ENCODE measurements at regions not wholly inside any gene's neighbourhood (a gene's known extent, or its start where the extent isn't known, plus 50 kb on each side); places are given as distances from the start of the nearest gene placed in this dataset.
"Not testable (repeated sequence)": the region's sequence is repeated elsewhere in the genome, so short reads cannot be mapped to it uniquely, and the experiment has no call there.

DNA sequence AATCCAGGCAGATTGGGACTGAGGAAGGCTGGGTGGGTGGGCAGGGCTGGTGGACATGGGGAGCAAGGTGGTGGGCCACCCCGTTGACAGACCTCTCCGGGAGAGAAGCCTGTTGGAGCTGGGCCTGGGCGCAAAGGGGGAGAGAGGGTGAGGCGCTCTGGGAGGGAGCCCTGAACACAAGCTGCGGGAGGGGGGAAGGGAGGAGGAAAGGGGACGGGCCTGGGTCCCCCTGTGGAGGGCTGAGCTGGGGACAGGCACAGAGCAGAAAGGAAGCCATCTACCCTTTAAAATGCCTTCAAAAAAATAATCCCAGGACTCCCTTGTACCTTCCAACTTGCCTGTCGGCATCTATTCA is 161.8 kb downstream of the PSMG1 start:
- DNase-seq, result no peak

DNA sequence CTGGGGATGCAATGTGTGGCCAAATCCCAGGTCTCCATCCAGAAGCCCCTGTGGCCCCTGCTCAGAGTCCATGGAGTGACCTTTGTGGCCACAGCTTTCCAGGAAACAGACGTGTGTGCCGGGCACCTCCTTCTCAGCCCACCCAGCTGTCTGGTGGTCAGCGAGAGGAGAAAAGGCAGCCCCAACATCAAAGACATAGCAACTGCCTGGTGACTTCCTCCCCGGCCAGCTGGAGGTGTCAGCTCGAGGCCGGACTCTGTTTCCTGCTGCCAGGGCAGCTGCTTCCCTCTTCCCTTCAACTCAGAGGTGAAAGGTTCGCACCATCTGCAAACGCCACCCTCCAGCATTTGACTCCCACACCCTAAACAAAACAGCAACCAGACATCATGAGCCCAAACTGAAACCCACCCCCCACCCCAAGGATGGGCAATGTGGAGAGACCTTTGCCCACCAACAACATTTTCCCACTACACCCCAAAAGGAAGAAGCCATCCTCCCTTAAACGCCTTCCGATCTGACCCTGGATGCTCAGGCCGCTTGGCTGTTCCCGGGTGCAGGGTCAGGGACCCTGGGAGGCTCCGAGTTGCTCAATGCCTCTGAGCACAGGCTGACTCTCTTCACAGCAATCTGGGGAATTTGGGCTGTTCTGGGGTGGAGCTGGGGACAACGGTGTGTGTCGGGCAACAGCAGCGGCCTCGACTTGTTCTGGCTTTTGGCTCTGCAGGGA is 162.3 kb downstream of the PSMG1 start:
- no peak for DNase-seq

DNA sequence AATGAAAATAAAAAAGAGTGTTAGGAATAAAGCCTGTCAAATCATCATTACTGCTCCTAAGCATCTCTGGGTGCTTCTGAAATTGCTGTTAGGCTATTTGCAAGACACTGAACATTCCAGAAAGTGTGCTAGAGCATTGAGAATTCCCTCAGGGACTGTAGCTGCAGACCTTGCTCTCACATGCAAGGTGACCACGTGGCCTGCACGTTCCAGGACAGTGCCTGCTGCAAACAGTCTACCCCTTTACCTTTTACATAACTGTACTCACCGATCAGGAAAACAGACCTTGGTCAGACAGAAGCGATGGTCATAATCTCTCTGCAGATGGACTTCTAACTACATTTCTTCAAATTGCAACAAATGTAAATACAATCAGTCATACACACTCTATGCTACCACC is 164.5 kb downstream of the PSMG1 start:
- no peak for DNase-seq

DNA sequence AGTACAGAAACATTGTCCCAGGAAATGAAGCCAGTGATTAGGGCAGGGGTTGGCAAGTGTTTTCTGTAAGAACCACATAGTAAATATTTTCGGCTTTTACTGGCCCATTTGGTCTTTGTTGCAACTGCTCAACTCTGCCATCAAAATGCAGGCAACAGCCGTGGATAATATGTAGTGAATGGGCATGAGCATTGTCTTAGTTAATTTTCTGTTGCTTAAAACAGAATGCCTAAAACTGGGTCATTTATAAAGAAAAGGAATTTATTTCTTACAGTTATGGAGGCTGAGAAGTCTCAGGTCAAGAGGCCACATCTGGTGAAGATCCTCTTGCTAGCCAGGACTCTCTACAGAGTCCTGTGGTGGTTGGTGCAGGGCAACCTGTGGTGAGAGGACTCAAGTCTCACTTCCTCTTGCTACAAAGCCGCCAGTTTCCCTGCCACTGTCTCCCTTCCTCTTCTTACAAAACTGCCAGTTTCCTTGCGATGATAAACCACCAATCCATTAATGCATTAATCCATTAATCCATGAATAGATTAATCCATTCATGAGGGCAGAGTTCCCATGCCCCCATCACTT is 166.4 kb downstream of the PSMG1 start:
- DNase-seq, result no peak

DNA sequence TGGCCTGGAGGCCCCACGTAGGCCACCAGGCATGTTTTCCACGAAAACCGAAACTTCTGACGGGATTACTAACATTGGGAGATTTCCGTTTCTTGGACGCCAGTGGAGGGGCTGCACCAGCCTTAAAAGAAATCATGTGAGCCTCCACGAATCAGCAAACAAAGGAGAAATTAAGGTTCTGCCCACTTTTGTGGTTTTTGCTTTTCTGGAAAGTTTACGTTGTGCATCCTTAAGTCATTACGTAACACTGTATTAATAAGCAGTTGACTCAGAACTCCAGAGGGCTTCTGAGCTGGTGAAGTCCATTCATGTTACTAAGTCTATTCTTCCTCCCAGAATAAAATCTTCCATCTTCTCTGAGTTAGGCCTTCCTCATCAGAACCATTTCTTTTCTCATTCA is 168.5 kb downstream of the PSMG1 start:
- no peak for DNase-seq

DNA sequence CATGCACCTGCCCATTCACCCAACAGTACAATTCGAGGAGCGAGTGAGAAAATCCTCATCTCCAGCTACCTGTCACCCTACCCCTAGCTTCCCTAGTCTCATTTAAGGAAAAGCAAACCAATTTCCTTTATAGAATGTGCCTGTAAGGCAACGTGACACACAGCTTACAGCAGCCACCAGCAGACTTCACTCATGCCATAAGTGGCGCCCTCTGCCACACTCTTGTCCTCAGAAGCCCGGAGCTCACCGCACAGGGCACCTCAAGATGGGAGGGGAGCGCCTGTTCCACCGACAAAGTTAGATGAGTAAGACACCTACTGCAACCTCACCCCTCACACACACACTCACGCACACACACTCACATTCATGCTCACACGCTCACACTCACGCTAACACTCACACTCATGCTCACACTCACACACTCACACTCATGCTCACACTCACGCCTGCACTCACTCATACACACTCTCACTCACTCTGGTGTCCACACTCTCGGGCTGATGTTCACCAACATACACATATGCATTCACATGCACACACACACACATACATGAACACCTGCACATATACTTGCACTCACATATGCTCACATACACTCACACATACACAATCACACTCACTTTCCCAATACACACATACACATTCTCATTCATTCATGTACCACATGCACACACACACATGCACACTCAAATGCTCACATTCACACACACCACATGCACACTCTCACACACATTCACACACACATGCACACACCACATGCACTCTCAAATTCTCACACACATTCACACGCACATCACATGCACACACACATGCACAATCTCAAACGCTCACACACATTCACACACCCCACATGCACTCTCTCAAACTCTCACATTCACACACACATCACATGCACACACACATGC is 170.7 kb downstream of the PSMG1 start:
- no peak for DNase-seq

DNA sequence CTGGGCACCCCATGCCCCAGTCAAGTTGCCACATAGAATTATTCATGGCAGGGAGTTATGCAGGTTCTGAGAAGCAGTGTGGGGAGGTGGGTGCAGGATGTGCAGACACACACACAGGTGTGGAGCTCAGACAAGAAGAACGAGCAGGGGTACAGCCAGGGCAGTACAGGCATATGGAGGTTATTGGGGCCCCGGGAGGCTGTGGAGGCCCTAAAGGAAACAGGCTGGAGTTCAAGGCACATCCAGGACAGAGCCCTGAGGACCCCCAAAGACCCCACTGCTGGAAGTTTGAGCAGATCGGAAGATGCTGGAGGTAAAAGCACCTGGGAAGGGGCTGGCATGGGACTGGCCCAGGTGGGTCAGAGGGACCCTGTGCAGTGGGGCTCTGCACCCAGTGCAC is 171.3 kb downstream of the PSMG1 start:
- DNase-seq, result no peak

DNA sequence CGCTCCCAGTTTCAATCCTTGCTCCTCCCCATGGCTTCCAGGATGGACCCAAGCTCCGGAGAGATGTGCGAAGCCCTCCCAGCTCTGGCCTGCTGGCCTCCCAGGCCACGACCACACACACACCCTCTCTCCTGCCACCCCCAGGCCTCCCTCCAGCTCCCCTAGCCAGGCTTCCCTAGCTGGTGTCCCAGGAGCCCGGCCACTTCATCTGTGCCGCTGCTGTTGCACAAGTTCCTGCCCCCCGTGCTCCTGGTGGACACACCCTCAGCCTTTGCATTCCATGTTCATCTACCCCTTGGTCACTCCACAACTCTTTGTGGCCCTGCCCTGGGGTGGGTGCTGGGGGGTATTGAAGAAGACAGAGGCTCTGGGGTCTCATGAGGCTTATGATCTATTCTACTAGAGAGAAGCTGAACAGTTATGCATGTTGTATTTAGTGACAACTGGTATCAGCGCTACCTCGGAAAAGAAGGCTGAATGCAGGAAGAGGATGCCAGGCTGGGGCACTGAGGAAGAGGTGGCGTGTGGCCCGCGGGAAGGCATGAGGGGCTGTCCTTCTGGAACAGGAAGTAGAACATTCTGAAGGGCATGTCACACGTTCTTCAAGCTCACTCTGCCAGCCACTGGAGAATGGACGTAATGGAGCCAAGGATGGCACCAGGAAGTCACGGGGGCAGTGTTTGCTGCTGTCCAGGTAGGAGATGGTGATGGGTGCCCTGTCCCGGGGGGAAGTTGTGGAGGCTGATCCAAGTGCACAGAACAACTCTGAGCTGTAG is 172.4 kb downstream of the PSMG1 start:
- no peak for DNase-seq

DNA sequence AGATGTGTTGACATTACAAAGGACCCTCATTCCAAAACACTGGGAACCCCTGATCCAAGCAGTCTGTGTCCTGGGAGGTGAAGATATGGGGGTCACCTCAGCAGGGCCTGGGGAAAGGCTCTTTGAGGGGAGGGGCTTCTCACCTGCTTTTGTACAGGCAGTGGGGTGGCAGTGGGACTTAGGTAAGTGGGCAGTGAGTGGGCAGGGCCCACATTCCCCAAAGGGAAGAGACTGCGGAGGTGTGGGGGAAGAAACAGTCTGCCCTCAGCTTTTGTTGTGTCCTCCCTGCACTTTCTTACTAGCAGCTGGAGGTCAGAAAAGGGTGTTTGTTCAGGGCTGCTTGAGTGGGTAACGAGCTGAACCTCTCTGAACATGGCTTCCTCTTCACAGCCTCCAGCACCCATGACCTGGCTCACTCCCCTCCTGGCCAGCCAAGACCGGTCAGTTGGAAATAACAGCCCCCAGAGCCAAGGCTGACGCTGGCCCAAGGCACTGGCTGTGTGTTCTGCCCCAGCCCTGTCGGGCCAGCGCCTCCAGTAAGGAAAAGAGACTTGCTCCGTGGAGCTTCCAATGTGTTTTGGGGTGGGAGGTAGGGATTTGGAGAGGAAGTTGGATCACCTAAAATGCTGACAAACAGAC is 173.5 kb downstream of the PSMG1 start:
- DNase-seq, result no peak

DNA sequence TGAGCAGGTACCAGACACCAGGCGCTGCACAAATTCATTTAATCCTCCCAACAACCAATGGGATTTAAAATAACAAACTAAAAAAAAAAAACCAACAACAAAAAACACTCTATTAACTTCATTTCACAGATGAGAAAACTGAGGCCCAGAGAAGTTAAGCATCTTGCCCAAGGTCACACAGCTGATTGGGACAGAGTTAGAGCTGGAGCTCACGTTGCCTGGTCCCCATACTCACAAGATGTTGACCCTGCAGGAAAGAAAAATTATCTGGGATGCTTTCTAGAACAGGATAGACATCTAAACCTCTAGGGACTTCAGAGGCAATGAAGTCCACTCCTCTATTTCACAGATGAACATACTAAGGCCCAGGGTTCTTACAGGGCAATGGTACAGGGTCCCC is 175.3 kb downstream of the PSMG1 start:
- DNase-seq, result no peak

DNA sequence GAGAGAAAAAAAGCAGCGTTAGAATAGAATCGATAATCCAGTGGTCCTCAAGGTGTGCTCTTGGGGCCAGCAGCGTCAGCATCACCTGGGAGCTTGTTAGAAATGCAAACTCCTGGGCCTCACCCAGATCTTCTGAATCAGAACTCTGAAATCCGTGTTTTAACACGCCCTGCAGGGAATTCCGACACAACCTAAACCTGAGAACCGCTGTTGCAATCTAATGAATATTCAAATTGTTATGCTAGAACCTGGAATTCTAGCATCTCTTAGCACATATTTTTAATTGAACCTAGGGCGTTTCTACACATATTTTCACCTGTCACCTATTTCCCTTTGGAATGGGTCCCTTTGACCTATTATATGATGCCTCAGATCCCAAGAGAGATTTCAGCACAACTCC is 175.7 kb downstream of the PSMG1 start:
- no peak for DNase-seq

DNA sequence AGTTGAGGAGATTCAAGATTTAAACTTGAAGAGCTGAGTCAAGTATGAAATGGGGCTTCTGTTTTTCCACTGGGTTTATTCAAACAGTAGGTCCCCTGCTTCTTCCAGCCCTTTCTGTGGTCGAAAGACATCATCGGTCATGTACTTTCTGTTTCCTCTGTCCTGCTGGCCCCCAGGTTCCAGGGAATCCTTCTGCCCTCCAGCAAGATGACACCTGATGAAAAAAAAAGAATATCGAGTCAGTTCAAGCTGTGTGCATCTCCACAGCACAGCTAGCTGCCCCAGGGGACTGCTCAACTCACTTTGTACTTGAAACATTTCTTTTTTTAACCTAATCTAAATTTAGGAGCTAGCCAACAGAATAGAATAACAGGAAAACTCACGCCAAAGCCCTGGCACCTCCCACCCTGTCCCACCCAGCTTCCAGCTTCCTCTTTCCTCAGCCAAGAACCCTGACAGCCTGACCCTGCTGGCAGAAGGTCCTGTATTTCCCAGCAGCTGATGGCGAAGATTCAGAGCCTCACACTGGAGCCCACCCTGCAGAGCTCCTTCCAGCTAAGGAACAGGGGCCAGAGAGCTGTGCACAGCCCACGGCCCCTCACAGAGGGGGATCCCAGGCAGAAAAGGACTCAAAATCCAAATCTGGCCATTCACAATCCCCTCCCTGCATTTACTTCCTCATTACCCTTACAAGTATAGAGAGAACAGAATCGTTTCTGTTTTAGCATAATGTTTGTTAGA is 176.5 kb downstream of the PSMG1 start:
- DNase-seq, result no peak

DNA sequence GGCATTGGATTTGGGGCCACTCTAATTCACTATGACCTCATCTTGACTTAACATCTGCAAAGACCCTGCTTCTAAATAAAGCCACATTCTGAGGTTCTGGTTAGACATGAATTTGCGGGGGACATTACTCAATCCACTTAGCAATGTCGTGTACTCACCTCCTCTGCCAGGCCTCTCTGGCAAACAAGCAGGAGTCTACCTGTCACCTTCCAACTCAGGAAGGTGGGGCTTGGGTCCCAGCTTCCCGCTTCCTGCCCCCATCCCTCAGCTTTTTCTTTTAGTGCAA is 177.8 kb downstream of the PSMG1 start:
- no peak for DNase-seq

DNA sequence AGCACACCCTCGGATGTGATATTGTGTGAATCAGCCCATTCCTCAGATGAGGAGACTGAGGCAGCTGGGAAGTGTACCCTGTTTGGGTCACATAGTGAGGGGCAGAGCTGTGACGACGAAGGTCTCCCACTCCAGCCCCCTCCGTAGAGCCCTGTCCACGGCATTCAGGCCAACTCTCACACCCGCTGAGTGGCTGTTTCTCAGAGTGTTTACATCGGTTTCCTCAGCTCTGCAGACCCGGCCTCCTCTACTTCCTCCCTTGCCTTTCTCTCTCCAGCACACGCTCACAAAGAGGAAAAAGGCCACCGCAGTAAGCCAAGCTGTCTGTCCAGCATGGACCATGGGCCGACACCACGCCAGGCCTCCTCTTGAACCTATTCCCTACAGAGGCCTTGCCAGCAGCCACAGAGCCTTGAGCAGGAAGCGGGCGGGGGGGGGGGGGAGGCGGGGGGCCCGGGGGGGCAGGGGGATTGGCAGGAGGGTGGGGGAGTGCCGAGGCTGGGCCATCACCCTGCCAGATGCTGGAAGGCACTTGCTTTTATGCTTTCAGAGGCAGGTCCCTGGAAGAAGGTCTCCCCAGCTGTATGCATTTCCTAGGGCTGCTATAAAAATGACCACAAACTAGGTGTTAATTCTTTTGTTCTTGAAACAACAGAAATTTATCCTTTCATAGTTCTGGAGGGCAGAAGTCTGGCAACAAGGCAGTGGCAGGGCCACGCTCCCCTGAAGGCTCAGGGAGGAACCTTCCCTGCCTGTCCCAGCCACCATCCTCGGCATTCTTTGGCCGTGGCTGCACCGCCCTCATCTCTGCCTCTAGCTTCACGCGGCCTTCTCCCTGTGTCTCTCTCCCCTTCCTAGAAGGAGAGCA is 178.4 kb downstream of the PSMG1 start:
- DNase-seq, result no peak

DNA sequence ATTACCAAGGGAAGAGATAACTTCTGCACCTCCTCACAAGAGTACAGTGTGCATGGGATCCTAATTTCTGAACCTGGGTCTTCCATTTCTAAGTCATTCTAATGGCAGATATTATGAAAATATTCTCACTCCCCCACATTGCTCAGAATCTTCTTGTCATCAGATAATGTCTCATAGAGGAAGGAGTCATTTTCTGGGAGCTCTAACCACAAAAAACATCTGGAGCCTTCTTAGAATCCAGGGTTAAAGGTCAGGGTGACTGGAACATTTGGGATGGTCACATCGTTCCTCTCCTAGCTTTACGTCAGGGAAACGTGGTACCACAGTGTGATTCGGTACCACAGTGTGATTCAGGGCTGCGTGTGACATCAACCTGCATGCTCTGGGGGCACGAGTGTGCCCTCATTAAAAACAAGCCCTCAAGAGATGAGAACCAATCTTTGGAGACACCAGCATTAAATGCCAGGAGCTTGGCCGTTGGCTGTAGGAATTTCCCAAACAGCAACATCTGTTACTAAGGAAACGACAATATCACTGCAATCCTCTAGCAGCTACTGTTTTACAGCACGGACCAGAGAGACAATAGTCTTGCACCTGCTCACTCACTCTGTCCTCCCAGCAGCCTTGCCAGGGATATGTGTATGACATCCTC is 179.1 kb downstream of the PSMG1 start:
- no peak for DNase-seq

DNA sequence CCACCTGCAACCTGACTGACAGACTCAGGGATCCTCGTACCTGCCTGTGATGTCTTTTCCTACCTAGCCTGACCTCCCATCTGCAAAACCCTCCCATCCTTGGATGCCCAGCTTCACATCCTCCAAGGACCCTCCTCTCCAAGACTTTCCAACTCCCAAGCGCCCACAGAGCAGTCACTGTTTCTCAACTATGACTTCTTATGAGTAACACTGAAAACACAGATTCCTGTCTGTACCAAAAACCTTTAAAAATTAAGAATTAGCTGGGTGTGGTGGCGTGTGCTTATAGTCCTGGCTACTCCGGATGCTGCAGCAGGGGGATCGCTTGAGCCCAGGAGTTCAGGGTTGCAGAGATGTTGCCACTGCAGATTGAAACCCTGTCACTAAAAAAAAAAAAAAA is 181.9 kb downstream of the PSMG1 start:
- no peak for DNase-seq

DNA sequence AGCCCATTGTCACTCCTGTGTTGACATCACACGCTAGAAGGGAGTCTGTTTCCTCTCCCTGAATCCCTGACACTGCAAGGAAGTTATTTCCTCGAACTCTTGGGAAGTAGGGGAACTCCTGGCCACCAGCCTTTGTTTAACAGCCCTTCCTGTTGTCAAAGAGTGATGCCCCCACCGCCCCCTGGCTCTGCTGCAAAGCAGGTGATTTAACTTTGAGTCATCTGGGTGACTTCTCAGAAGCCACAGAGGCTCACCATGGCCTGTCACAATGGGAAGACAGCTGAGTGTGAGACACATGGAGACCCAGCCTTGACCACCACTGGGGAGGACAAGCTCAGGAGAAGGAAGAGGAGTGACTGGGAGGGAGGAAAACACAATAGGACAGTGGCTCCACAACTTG is 182.8 kb downstream of the PSMG1 start:
- DNase-seq, result no peak

DNA sequence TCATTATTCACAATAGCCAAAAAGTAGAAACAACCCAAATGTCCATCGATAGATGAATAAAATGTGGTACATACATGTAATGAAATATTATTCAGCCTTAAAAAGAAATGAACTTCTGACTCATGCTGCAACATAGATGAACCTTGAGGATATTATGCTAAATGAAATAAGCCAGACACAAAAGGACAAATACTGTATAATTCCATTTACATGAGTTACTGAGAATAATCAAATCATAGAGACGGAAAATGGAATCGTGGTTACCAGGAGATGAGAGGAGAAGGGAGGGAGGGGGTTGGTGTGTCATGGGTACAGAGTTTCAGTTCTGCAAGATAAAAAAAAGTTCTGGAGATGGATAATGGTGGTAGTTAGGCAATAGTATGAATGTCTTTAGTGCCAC is 184.1 kb downstream of the PSMG1 start:
- no peak for DNase-seq

DNA sequence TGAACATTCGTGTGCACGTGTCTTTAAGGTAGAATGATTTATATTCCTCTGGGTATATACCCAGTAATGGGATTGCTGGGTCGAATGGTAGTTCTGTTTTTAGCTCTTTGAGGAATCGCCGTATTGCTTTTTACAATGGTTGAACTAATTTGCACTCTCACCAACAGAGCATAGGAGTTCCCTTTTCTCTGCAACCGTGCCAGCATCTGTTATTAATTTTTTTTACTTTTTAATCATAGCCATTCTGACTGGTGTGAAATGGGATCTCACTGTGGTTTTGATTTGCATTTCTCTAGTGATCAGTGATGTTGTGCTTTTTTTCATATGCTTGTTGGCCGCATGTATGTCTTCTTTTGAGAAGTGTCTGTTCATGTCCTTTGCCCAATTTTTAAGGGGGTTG is 185.0 kb downstream of the PSMG1 start:
- not testable (repeated sequence) for DNase-seq

DNA sequence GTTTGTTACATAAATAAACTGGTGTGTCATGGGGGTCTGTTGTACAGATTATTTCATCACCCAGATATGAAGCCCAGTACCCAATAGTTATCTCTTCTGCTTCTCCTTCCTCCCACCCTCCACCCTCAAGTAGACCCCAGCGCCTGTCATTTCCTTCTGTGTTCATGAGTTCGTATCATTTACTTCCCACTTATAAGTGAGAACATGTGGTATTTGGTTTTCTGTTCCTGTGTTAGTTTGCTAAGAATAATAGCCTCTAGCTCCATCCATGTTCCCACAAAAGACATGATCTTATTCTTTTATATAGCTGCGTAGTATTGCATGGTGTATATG is 185.4 kb downstream of the PSMG1 start:
- not testable (repeated sequence) for DNase-seq

All from NCI-H2227 treated with DMSO at 0.1 percent for 48 hours (cell line).